SK-MEL-5 (cell line): ENCODE measurements at regions not wholly inside any gene's neighbourhood (a gene's known extent, or its start where the extent isn't known, plus 50 kb on each side); places are given as distances from the start of the nearest gene placed in this dataset.

ENCODE experiments used
- DNase-seq: peaks from one replicate; pipeline ENCODE4 v3.0.0-alpha.2; 2016; ENCODE audit warnings: low read depth, low spot score
- in situ Hi-C: cut with HindIII; loops from 2 replicates; pipeline ENCODE4 v1.10.0; 2016; ENCODE audit warnings: low sequenced_read_pairs, high pct_unique_total_duplicates, low pct_unique_long_range_greater_than_20kb

DNA sequence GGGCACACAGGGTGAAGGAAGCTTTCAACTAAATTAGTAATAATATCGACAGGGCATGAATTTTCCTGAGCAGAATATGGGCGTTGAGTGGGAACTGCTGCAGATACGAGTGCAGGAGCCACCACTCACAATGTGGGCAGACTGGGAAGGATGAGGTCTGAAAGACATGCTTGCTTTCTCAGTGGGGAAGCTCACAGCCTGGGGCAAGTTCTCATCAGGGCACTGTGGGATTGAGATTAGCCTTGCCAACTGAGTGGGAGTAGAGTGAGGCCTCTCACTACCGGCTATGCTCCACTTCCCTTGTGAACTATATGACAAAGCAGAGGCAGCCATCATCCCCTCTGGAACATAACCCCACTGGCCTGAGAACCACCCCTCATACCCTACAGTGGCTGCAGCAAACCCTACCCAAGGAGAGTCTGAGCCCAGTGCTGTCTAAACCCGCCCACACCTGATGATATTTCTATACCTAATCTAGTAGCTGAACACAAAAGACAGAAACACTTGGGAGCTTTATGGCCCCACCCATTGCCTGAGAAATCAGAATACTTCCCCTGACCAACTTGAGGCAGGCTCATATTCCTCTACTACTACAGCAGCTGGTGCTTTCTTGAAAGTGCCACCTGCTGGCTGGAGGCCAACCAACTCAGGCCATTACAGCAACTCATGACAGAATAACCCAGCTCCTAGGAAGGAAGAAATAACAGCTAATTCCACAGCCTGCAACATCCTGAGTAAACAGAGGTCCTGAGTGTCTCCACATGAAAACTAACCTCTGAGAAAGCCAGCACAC lies 173.7 kb upstream of the SPEF2 start:
- peak; percentile 18 for DNase-seq
- in situ Hi-C loops: no loop called here

DNA sequence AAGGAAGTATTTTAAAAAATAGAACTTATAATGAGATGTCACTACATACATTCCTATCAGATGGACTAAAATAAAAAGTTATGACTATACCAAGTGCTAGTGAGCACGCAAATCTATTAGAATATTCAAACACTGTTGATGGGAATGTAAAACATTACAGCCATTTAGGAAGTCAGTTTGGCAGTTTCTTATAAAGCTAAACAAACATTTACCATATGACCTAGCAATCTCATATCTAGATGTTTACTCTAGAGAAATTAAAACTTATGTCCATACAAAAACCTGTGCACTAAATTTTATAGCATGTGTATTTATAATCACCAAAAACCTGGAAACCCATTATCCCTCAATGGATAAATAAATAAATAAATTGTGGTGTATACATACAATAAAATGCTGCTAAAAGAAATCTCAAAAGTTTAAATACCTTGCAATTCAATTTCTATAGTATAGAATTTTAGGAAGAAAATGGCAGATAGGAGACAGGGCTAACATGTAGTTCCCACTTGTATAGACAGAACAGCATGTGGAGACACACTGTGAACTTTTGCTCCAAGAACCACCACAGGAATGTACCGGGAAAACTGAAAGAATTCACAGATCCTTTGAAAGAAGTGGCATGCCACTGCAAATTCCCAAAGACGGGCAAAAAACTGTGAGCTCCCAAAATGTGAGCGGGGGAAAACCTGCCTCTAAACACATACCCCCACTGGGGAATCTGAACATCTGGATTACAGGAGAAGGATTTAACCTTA lies 174.6 kb upstream of the SPEF2 start:
- in situ Hi-C loops: no loop called here
- peak; percentile 26 for DNase-seq

- in situ Hi-C loops: no loop called here
These were observed 177.3 kb upstream of the SPEF2 start for GRCh38 chr5:35440409-35440808.

GRCh38 chr5:35438786-35439185 lies 178.9 kb upstream of the SPEF2 start:
- in situ Hi-C loops: no loop called here
- DNase-seq: no peak

More at GRCh38 chr5:35440409-35440808, 177.3 kb upstream of the SPEF2 start:
- no peak for DNase-seq

DNA sequence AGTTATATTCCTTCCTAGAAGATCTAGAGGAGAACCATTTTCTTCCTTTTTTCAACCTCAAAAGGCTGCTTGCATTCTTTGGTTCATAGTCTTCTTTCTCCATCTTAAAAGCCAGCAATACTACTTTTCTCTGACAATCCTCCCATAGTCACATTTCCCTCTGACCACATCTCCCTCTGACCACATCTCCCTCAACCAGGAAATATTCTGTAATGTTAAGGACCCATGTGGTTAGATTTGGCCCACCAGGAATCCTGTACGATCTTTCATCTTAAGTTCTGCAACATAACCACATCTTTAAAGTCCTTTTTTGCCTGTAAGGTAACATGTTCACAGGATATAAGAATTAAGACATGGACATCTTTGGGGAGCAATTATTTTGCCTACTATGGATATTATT lies 179.4 kb upstream of the SPEF2 start:
- in situ Hi-C loops: no loop called here
- no peak for DNase-seq

DNA sequence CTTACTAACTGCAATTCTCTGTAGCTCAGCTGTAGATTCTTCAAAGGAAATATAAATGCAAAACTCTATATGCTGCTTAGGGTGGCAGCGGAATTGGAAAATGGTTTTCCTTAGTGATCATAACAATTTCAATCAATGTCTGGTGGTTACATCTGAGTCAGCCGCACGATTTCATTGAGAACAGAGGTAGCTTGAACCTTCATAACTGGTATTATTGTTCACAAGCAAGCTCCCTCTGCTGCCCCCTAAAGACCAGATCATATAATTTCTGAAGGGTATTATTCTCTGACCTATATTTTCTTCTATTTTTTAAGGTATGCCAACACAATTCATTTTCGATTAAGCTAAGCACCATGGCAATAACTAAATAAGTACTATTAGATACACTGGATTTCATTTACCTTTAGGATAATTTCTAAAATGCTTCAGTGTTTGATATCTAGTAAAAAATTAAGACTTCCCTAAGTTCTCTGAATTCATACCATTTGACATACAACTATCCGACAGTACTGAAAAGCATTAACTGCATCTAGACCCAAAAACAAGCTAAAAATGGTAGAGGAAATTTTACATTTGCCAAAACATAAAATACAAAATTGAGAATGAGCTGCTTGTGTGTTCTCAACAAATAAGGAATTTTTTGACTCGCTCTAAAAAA lies 181.1 kb upstream of the SPEF2 start:
- peak; percentile 92 for DNase-seq
- in situ Hi-C loops: no loop called here

DNA sequence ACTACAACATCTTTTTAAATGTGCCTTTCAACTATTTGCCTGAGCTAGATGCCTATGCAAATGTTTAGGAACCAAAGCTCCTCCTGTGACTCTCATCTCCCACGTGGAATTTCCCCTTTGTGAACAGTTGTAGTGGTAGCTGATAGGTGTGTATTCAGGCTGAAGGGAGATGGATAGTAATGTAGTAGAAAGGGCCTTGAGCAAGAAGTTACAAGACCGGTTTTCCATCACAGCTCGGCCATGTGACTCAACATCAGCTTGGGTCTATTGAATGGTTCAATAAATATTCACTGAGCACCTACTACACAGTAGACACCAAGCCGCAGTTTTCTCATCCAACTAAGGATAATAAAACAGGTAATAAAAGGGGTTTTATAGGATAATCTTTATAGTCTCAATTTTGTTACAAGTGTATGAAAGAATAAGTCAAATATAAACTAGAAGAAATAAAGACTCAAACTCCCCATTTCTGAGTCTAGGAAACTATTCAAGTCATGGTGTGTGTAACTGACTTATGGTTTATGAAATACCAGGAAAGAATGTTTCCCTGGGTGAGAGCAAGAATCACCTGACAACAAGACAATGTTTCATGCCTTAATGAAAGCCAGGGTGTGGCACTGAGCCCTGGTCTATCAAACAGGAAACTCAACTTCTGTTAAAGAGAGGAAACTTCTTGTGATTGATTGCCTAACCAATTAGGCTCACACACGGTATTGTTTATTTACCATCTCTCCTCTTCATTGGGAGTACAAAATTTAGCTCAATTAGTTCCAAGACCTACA lies 187.1 kb upstream of the SPEF2 start:
- peak; percentile 37 for DNase-seq
- in situ Hi-C loops: no loop called here

- DNase-seq: no peak
- in situ Hi-C loops: no loop called here
These were observed 189.9 kb upstream of the PRLR start for GRCh38 chr5:35420200-35420599.

- in situ Hi-C loops: no loop called here
- DNase-seq: no peak
These were observed 186.8 kb upstream of the PRLR start for GRCh38 chr5:35417040-35417439.

GRCh38 chr5:35416217-35416988 lies 186.1 kb upstream of the PRLR start:
- in situ Hi-C loops: no loop called here
- DNase-seq: no peak

GRCh38 chr5:35415309-35415708 lies 185.0 kb upstream of the PRLR start:
- no peak for DNase-seq
- in situ Hi-C loops: no loop called here

DNA sequence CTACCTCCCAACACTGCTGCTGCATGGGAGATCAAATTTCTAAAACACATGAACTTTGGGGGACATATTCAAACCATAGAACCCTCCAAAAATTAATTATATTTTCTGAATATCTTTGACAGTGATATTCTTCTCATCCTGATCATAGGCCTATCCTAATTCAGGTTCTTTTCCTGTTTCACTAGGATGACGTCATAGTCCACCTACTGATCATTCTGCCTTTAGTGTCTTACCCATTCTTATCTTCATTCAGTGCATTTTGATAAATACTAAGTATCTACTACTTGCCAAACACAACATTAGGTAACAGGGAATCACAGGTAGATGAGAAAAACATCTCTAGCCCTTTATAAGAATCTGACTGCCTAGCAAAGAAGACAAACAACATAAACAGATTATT lies 179.1 kb upstream of the PRLR start:
- in situ Hi-C loops: no loop called here
- DNase-seq: no peak

- in situ Hi-C loops: no loop called here
- no peak for DNase-seq
These were observed 177.9 kb upstream of the PRLR start for GRCh38 chr5:35408146-35408545.

DNA sequence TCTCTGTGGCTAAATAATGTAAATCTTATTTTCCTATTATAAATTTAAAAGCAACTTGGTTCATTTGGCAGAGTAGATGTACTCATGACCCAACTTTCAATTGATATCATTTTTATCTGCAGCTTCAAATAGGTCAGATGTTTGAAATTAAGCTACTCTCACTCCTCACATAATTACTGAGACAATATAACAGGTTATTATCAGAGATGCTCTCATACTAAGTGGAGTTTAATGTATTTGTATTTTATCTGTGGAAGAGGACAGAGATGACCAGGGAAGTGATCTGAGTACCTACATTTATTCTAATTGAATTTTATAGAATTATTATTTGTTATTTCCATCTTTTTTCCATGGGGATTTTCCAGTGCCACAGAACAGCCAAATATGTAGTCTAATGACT lies 177.4 kb upstream of the PRLR start:
- in situ Hi-C loops: no loop called here
- no peak for DNase-seq

GRCh38 chr5:35405938-35406337 lies 175.7 kb upstream of the PRLR start:
- in situ Hi-C loops: no loop called here
- no peak for DNase-seq

- DNase-seq: peak; percentile 64
- in situ Hi-C loops: no loop called here
These were observed 174.4 kb upstream of the PRLR start for GRCh38 chr5:35404701-35405100.

DNA sequence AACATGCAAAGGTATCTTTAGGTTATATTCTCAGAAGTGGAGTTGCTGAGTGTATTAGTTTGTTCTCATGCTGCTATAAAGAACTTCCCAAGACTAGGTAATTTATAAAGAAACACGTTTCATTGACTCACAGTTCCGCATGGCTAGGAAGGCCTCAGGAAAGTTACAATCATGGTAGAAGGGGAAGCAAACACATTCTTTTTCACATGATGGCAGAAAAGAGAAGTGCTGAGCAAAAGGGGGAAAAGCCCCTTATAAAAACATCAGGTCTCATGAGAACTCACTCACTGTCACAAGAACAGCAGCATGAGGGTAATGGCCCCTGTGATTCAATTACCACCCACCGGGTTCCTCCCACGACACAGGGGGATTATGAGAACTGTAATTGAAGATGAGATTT lies 163.6 kb upstream of the PRLR start:
- in situ Hi-C loops: no loop called here
- no peak for DNase-seq
